Calu3 (cell line): ENCODE measurements at regions not wholly inside any gene's neighbourhood (a gene's known extent, or its start where the extent isn't known, plus 50 kb on each side); places are given as distances from the start of the nearest gene placed in this dataset.

Experiments used
- BruUV-seq: library from RNA; stranded (reverse); fragments of 400-500 nt; replicated peaks from 2 replicates; lab custom pipeline; 2021; lab: Mats Ljungman, UMichigan
- CTCF ChIA-PET: fragments of 300-600 bp; sonication (Branson Sonifier 250); formaldehyde crosslinking; loops from one replicate; lab custom pipeline; 2022; ENCODE audit warnings: antibody characterized with exemption; lab: Charles Lee
- DNase-seq: peaks from one replicate; pipeline ENCODE4 v3.0.0; 2022
- H3K27ac Mint-ChIP-seq: one replicate; pipeline ENCODE4 v1.8.0; 2022; ENCODE audit warnings: mixed read lengths; ENCODE audit not compliant: unreplicated experiment
- H3K27me3 Mint-ChIP-seq: one replicate; pipeline ENCODE4 v1.8.0; 2022; ENCODE audit warnings: mixed read lengths; ENCODE audit not compliant: unreplicated experiment
- H3K36me3 Mint-ChIP-seq: one replicate; pipeline ENCODE4 v1.8.0; 2022; ENCODE audit warnings: mild to moderate bottlenecking, moderate library complexity, mixed read lengths; ENCODE audit not compliant: insufficient read depth, unreplicated experiment
- H3K4me1 Mint-ChIP-seq: one replicate; pipeline ENCODE4 v1.8.0; 2022; ENCODE audit warnings: mild to moderate bottlenecking, low read depth, mixed read lengths; ENCODE audit not compliant: unreplicated experiment
- H3K4me3 Mint-ChIP-seq: one replicate; pipeline ENCODE4 v1.8.0; 2022; ENCODE audit warnings: mild to moderate bottlenecking, low read depth, moderate library complexity, mixed read lengths; ENCODE audit not compliant: unreplicated experiment
- H3K9me3 Mint-ChIP-seq: one replicate; pipeline ENCODE4 v1.8.0; 2022; ENCODE audit warnings: low read depth, mixed read lengths; ENCODE audit not compliant: unreplicated experiment
- CTCF ChIP-seq: fragments of 200-600 bp; IDR thresholded peaks from one replicate; pipeline ENCODE4 v1.8.0; 2022; ENCODE audit warnings: antibody characterized with exemption; ENCODE audit not compliant: unreplicated experiment
- intact Hi-C: fragments of 100-400 bp; cut with micrococcal nuclease; formaldehyde crosslinking; loops from one replicate; pipeline ENCODE4 v1.10.0; 2022; ENCODE audit not compliant: unreplicated experiment

- Mint-ChIP-seq H3K4me3 (no peak overlapping the region), H3K36me3 (no peaks in the 10 kb centered on the region), H3K27ac (no peak overlapping the region), H3K9me3 (no peaks in the 10 kb centered on the region), H3K27me3 (no peaks in the 10 kb centered on the region), H3K4me1 (peaks cover 36% of the 10 kb centered on the region)
- CTCF ChIA-PET: no interaction called here
- DNase-seq: no peak
- BruUV-seq: no TSS peak
- intact Hi-C loops: loop anchor here (10.0 kb wide), 2 partner anchors 51 to 101 kb away; no protein-coding TSS in a partner anchor
- no peak for TF ChIP-seq CTCF
Observed at GRCh38 chr3:89795506-89795905, 688.1 kb downstream of the EPHA3 start.

GRCh38 chr3:89802881-89803280 lies 695.5 kb downstream of the EPHA3 start:
- DNase-seq: no peak
- no peaks in the 10 kb centered on the region for H3K9me3 Mint-ChIP-seq
- H3K4me3 Mint-ChIP-seq: no peak overlapping the region
- no peaks in the 10 kb centered on the region for H3K36me3 Mint-ChIP-seq
- H3K27ac Mint-ChIP-seq: no peak overlapping the region
- intact Hi-C loops: loop anchor here (10.0 kb wide), 1 partner anchor 78 kb away; no protein-coding TSS in a partner anchor
- no peak for TF ChIP-seq CTCF
- no TSS peak for BruUV-seq
- no peaks in the 10 kb centered on the region for H3K27me3 Mint-ChIP-seq
- CTCF ChIA-PET: interaction anchor here (0.6 kb wide), 1 partner anchor 123 kb away, joined by 4 read pairs; no protein-coding TSS in a partner anchor
- no peaks in the 10 kb centered on the region for H3K4me1 Mint-ChIP-seq

GRCh38 chr3:89803711-89804110 lies 696.3 kb downstream of the EPHA3 start:
- Mint-ChIP-seq H3K4me3 (no peak overlapping the region), H3K27me3 (no peaks in the 10 kb centered on the region), H3K4me1 (no peaks in the 10 kb centered on the region), H3K36me3 (no peaks in the 10 kb centered on the region), H3K27ac (no peak overlapping the region), H3K9me3 (no peaks in the 10 kb centered on the region)
- BruUV-seq: no TSS peak
- DNase-seq: no peak
- no peak for TF ChIP-seq CTCF
- intact Hi-C loops: loop anchor here (10.0 kb wide), 1 partner anchor 79 kb away; no protein-coding TSS in a partner anchor
- CTCF ChIA-PET: no interaction called here

- Mint-ChIP-seq H3K27me3 (no peaks in the 10 kb centered on the region), H3K9me3 (no peaks in the 10 kb centered on the region), H3K27ac (no peak overlapping the region), H3K36me3 (no peaks in the 10 kb centered on the region), H3K4me1 (peaks cover 7% of the 10 kb centered on the region), H3K4me3 (no peak overlapping the region)
- BruUV-seq: no TSS peak
- CTCF ChIA-PET: no interaction called here
- TF ChIP-seq CTCF: no peak
- intact Hi-C loops: loop anchor here (10.0 kb wide), 1 partner anchor 81 kb away; no protein-coding TSS in a partner anchor
- no peak for DNase-seq
Observed at GRCh38 chr3:89806166-89806565, 698.7 kb downstream of the EPHA3 start.
